SW480 (cell line): ENCODE measurements at regions not wholly inside any gene's neighbourhood (a gene's known extent, or its start where the extent isn't known, plus 50 kb on each side); places are given as distances from the start of the nearest gene placed in this dataset.

Source experiments
- DNase-seq: peaks from one replicate; pipeline ENCODE4 v3.0.0-alpha.2; 2016; ENCODE audit warnings: low spot score

GRCh38 chr10:58140691-58141347 is 126.9 kb downstream of the IPMK start:
- no peak for DNase-seq

DNA sequence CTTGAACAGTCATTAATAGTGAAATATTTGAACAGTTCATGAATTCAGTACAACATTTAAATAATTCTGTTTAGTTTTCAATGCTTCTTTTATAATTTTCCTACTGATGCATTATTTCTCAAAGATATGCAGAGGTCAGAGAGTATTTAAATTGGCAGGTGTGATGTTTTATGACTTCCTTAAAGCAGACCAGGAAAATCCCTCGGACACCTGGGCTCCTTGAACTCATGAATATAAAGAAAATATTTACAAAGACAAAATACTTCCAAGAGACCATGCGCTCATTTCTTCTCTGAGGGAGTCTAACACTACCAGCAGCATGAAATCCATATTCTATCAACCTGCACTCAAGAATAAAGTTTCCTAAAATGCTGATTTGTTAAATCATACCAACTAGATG is 127.6 kb downstream of the IPMK start:
- DNase-seq: no peak

DNA sequence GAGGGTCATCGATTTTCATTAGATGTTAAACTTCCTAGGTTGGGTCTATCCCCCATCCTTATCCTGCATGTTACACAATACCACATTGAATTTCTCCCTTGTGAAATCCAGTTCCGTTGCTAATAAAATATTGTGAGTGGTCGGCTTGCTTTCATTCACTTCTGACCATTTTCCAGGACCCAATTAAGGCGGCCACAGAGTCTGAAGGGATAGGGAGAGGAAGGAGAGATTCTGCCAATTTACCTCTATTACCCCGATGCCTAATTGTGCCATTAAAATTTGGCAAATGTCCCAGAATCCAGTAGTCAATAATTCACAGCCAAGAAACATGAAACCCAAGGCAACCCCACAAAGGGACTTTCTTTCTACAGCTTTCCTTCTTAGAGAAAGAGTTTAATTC is 129.9 kb downstream of the IPMK start:
- no peak for DNase-seq

DNA sequence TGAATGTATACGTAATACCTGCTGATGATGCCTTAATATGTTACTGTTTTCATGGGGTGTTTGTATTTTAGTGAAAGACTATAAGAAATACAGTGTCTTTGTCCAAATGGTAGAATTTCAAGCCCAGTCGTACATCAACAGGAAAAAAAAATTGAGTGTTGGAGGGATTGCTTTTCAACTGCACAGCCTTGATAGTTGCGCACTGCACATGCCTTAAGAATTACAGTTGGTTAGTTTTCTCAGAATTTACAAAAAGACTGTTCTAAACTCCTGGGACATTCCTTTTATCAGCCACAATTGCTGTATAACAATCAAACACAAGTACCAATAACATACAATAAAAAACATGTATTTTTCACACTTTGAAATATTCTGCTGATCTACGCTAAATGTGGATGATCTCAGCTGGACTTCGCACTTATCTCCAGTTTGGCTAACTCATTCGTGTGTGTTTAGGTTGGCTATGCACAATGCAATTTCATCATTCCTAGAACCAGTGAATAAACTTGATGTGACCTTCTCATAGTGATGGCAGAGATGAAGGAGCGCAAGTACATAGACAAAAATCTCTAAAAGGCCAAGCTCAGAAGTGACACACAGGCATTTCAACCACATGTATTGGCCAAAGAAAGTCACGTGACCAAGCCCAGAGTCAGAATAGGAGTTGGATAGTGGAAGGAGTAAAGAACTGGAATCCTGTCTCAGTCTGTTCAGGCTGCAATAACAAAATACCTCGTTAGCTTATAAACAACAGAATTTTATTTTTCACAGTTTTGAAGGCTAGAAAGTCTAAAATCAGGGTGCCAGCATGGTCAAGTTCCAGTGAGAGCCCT is 152.3 kb downstream of the IPMK start:
- DNase-seq: no peak

DNA sequence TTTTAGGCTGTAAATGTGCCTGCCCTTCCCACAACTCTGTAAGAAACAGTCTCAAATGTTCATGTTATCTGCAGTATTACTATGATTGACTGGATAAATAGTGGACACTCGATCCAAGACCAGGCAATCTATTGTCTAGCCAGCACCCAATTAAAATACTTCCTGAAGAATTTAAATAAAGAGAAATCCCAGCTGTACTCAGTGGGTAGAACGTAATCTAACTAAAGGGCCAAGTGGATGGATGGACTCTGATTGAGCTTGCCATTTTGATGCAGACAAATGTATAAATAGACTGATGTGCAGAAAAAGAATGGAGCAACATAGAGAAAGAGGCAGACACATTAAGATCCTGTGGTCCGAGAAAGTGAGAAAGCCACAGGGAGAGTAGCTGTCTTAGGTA is 158.0 kb downstream of the IPMK start:
- DNase-seq: no peak

DNA sequence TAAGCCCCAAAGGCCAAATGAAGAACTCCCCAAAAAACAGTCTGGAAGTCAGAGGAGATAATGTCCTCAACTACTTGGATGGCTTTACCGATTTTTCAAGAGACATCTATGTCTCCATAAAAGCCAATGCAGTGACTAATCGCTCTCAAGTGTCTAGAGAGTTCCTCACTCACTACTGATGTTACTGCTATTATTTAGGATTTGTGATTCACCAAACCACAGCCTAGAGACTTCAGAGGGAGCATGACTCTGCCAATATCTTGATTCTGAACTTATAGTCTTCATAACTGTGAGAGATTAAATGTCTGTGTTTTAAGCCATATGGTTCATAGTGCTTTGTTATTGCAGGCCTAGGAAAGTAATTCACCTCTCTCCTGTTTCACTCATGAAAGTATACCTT is 160.2 kb downstream of the IPMK start:
- DNase-seq: no peak

DNA sequence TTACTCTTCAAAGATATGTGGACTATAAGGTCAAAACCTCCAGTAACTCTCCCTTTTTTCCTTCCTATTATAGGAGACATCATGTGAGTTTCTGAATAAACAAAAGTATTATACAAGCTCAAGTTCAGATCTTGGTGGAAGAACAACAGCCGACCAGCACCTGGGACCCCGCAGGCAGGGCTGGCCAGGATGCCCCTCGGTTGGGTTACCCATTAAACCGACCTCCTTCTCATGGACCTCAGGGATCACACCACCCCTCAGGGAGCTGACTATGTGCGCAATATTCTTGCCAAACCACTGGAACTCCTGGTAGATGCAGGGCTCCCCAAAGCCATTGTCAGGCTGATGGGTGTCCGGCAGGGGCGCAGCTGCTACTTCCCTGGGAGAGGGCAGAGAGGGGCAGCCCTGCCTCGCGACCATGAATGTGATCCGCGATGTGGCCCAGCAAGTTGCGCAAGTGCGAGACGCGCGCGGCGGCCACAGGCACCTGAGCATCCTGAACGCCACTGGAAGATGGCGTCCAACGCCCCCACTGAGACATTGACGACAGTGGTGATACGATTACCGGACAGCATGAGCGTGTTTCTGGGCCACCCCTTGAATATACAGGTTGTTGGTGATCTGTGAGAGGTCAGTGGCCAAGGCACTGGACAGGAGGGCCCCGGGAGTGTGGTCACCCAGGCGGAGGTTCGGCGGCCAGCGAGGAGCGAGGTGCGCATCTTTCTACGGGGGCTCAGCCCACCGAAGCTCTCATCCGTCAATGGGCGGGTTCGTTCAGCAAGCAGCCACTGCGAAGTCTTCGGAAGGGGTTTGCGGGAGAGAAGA is 161.3 kb downstream of the IPMK start:
- no peak for DNase-seq

DNA sequence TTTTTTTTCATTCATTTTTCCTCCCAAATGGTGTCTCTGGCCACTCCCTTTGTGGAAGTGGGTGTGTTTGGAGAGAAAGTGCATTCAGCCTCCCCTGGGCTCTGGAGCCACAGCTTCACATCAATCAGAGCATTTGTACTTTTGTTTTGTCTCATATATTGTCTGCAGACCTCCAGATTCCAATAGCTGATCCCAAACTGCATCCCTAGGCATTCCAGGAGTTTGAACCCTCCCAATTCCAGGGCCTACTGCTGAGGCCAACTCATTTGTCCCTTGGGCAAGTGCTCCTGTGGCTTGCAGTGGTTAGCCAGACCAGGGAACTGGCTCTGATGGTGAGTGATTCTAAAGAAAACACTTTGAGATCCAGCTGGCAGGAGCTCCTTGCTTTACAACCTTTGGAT is 163.3 kb downstream of the IPMK start:
- no peak for DNase-seq

GRCh38 chr10:58102897-58103296 is 164.8 kb downstream of the IPMK start:
- DNase-seq: no peak

- no peak for DNase-seq
Observed at GRCh38 chr10:58101682-58102081, 166.0 kb downstream of the IPMK start.

DNA sequence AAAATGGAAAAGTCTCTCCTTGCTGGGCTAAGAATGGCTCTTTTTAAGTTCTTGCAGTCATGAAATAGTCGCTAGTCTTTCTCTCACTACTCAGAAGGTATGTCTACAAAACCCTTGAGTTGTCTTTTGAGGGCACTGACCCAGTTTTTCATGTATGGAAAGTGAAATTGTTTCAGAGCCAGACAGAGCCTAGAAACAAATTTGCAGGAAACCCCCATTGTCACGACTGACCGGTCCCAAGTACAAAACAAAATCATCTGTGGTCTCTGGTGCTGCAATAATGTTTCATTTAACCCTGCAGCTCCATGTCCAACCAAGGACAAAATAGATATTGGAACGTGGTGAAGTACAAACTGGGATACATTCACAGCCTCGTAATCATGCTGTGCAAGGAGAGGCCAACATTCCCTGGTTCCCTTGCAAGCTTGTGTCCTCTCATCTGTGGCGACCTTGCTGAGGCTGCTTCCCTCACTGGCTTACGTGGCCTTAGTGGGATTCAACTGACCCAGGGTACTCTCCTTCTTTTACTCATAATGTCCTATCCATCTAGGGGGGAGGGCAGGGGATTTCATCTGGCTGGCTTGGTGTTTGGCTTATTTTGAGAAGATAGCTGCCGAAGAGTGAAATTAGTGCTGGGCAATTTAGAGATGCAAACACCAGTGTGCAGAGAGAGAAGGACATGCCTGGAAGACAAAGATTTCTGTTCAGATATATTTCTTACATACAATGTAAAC is 172.5 kb downstream of the IPMK start:
- no peak for DNase-seq

- DNase-seq: no peak
Observed at GRCh38 chr10:58091886-58092285, 175.8 kb downstream of the IPMK start.

- no peak for DNase-seq
Observed at GRCh38 chr10:58089739-58090138, 178.0 kb downstream of the IPMK start.

GRCh38 chr10:58087896-58088295 is 179.8 kb downstream of the IPMK start:
- DNase-seq: no peak

DNA sequence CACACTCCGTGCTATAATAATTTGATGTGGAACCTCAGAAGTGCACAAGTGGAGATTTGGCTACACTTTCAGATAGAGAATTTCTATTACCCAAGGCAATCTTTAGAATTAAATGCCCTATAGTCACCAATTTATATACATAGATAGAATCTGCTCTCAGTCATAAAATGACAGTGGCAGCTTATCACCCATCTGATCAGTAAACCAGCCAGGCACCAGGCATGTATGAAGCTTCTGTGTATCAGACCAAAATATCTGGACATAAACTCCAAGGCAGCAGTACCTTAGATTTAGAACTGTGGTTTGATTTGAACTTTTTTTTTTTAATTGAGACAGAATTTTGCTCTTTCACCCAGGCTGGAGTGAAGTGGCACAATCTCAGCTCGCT is 180.9 kb downstream of the IPMK start:
- DNase-seq: no peak

DNA sequence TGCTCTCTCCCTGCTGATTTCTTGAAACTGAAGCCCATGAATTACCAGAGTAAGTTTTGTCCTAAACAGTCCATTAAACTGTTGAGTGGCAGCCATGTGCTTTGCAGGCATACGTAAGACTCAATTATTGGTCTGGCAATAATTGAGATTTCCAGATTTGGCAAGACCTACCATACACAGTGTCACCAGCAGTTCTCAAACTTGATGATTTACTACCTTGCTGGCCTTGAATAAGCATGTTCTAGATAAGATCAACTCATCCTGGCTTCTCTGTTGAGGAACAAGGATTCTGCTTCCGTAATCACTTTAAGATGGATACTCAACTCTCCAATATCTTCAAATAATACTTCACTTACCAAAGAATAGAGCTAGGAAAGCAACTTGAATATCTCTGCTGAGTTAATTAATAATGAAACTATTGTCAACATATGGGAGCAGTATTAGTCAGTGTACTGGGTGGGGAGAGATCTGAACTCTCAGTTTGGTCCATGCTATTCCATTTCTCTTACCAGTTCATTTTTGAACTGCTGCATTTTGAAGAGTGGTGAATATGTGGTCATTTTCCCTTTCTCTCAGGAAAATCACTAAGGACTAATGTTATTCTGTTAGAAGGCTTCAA is 181.4 kb downstream of the IPMK start:
- no peak for DNase-seq

DNA sequence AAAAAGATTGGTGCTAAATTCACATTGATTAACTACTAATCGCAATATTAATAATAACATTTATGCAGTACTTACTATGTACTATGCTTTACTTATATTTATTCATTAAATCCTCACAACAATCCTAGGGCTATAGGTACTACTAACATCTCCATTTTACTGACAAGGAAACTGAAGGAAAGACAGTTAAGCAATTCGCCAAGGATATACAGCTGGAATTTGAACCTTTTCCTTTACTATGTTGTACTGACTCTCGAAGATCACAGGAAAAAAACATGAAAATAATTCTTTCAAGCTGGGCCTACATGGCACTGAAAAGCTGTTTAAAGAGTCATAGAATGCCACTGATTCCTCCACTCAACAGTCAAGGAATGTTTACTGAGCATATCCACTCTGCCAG is 185.4 kb downstream of the IPMK start:
- DNase-seq: no peak

DNA sequence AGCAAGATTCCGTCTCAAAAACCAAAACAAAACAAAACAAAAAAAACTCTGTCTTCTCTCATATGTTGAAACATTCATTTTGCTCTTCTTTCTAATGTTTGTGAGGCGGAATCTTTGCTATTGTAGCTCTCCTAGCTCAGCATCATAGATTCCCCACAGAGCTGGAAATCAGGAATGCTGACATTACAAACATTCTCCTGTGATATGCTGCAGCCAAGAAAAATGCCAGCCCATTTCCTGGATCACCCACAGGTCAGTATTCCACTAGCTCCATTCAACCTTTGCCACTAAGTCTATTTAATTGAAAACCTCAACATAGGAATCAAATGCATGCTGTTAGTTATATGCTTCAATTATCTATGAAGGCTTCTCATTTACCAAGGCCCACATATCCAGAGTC is 186.3 kb downstream of the IPMK start:
- no peak for DNase-seq

DNA sequence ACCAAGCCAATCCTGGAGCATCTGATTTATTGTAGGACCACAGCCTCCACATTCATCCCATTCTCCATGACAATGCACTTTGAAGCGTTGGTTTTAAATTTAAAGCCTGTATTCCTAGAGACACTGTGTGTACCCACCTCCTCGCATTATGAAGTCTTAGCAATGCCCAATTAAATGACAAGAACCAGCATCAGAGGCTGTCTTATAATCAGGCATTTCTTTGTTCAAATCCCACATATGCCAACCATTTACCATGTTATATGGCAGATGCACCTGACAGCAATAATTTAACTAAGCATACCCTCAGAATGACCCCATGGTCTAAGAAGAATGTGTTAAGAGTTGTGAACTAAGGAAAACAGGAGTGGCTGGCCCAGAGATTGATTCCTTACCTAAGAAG is 188.2 kb downstream of the IPMK start:
- no peak for DNase-seq

DNA sequence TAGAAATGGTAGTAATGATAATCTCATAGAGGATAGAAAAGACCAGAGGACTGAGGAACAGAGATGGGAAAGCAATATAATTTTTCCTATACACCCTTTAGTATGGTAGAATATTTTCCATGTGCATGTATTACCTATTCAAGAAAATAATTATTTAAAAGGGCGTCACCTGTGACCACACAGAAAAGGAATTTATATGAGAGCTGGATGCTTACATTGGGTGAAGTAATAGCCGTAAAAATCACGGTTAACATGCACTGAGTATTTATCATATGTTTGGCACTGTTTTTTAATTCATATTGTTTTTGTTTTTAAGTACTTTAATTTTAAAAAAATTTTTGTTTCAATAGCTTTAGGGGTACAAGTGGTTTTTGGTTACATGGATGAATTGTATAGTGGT is 195.1 kb downstream of the IPMK start:
- DNase-seq: peak; percentile 16

- DNase-seq: no peak
Observed at GRCh38 chr10:58070956-58071355, 196.7 kb downstream of the IPMK start.

GRCh38 chr10:58068809-58069208 is 198.9 kb downstream of the IPMK start:
- DNase-seq: no peak
